ENCODE measurements at regions not wholly inside any gene's neighbourhood (a gene's known extent, or its start where the extent isn't known, plus 50 kb on each side); places are given as distances from the start of the nearest gene placed in this dataset.

GRCh38 chr2:151042964-151043363 lies 218.7 kb downstream of the RBM43 start:
- TF ChIP-seq EZH2phosphoT487 (IDR thresholded peaks at IDR 0.05; ENCODE audit: unreplicated experiment), result no peak
- no peak for TF ChIP-seq REST (IDR thresholded peaks at IDR 0.05; ENCODE audit: unreplicated experiment)
- no peak for TF ChIP-seq CTCF (conservative IDR thresholded peaks at IDR 0.05; ENCODE audit: low read depth in 2 of 2)
- no peak for TF ChIP-seq STAT1 (IDR thresholded peaks at IDR 0.05; ENCODE audit: unreplicated experiment)
- no peak for TF ChIP-seq NANOG (IDR thresholded peaks at IDR 0.05; ENCODE audit: borderline replicate concordance)
- no peak for TF ChIP-seq POLR2AphosphoS5 (IDR thresholded peaks at IDR 0.05; ENCODE audit: low read depth)
- TF ChIP-seq EZH2 (IDR thresholded peaks at IDR 0.05; ENCODE audit: low read depth, unreplicated experiment), result no peak
- no peak for TF ChIP-seq CREB1 (CRISPR knock-in tag; IDR thresholded peaks at IDR 0.05; ENCODE audit: low read depth)
- TF ChIP-seq ETS1 (IDR thresholded peaks at IDR 0.05), result no peak
- TF ChIP-seq JUNB (IDR thresholded peaks at IDR 0.05; ENCODE audit: unreplicated experiment), result no peak
- no peak for TF ChIP-seq ZNF114 (CRISPR knock-in tag; IDR thresholded peaks at IDR 0.05)
- TF ChIP-seq ZNF331 (CRISPR knock-in tag; IDR thresholded peaks at IDR 0.05; ENCODE audit: low read depth), result no peak

All from GM23338 (cell line).